Retinal pigment epithelial cell (primary cell): ENCODE measurements at regions not wholly inside any gene's neighbourhood (a gene's known extent, or its start where the extent isn't known, plus 50 kb on each side); places are given as distances from the start of the nearest gene placed in this dataset.

ENCODE experiments used
- DNase-seq: peaks from one replicate; pipeline ENCODE4 v3.0.0-alpha.2; 2010; ENCODE audit warnings: low read depth
- H3K4me3 ChIP-seq: 2 replicates; pipeline ENCODE4 v1.5.1; 2011; ENCODE audit warnings: mild to moderate bottlenecking, low read length, control low read depth, moderate library complexity
- TF ChIP-seq, protein P1 (sequence below): conservative IDR thresholded peaks from 2 replicates; pipeline ENCODE4 v1.5.1; 2011; ENCODE audit warnings: low read depth, low read length, control low read depth, inconsistent platforms

DNA sequence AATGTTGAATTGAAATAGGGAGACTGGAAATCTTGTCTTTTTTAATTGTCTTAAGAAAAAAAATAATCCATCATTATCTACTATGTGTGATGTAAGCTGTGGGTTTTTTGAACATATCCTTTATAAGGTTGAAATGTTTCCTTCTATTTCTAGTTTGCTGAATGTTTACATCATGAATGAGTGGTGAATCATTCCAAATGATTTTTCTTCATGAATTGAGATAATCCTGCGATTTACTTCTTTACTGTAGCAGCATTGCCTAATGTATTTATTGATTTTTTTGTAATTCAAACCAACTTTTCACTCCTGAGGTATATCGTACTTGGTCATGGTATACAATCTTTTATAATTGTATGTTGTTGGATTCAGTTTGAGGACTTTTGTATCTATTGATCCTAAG, 607.6 kb upstream of the PFKP start:
- H3K4me3 ChIP-seq, result no peak overlapping the region
- DNase-seq, result no peak
- TF ChIP-seq, protein P1, sequence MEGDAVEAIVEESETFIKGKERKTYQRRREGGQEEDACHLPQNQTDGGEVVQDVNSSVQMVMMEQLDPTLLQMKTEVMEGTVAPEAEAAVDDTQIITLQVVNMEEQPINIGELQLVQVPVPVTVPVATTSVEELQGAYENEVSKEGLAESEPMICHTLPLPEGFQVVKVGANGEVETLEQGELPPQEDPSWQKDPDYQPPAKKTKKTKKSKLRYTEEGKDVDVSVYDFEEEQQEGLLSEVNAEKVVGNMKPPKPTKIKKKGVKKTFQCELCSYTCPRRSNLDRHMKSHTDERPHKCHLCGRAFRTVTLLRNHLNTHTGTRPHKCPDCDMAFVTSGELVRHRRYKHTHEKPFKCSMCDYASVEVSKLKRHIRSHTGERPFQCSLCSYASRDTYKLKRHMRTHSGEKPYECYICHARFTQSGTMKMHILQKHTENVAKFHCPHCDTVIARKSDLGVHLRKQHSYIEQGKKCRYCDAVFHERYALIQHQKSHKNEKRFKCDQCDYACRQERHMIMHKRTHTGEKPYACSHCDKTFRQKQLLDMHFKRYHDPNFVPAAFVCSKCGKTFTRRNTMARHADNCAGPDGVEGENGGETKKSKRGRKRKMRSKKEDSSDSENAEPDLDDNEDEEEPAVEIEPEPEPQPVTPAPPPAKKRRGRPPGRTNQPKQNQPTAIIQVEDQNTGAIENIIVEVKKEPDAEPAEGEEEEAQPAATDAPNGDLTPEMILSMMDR, result no peak

GRCh38 chr10:2456834-2457233, 610.5 kb upstream of the PFKP start:
- TF ChIP-seq, protein P1, result no peak
- DNase-seq, result no peak

GRCh38 chr10:2445370-2445769, 622.0 kb upstream of the PFKP start:
- DNase-seq, result no peak
- TF ChIP-seq, protein P1, result no peak
- H3K4me3 ChIP-seq, result no peak overlapping the region

More at GRCh38 chr10:2456834-2457233, 610.5 kb upstream of the PFKP start:
- no peak overlapping the region for H3K4me3 ChIP-seq

DNA sequence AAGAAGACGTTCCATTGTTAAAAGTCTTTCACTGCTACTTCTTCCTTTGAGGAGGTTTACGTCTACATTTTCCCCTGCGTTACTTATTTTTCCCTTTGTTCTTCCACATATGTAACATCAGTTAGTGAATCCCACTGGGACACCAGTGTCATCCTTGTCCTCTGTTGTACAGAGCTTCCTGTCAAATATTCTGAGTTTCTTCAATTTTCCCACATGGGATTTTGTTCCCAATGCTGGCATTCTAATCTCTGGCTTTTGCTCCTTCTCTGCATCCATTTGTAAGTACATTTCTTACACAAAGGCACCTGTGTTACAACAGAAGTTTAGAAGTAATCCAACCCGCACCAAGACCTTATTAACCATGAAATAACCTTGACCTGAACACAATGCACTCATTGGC, 627.4 kb upstream of the PFKP start:
- no peak overlapping the region for H3K4me3 ChIP-seq
- DNase-seq, result no peak
- TF ChIP-seq, protein P1, result no peak

- H3K4me3 ChIP-seq, result no peak overlapping the region
- TF ChIP-seq, protein P1, result no peak
- DNase-seq, result no peak
These were observed 628.3 kb upstream of the PFKP start for GRCh38 chr10:2439000-2439399.

- TF ChIP-seq, protein P1, result no peak
- no peak for DNase-seq
- no peak overlapping the region for H3K4me3 ChIP-seq
These were observed 629.0 kb upstream of the PFKP start for GRCh38 chr10:2438248-2438939.

DNA sequence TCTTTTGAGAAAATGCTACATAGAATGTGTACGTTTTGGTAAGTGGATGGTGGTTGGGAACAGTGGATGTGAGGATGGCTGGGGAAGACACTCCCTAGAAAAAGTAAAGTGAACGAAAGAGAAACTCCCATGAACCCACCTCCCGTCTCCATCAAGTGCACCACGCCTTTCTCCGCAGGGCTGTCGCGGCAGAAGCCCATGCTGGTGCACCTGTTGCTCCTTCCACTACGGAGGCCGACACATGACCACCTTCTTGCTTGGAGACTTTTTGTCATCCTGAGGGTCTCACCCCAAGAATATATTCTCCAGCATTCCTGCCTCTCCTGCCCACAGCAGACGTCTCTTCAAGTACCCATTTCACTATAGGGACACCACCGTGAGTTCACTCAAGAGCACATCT, 630.4 kb upstream of the PFKP start:
- H3K4me3 ChIP-seq, result no peak overlapping the region
- TF ChIP-seq, protein P1, result no peak
- DNase-seq, result no peak
